HAP-1 (cell line): ENCODE measurements at regions not wholly inside any gene's neighbourhood (a gene's known extent, or its start where the extent isn't known, plus 50 kb on each side); places are given as distances from the start of the nearest gene placed in this dataset.

Experiments used
- DNase-seq, 2 experiments: peaks; one replicate each; pipeline ENCODE4 v3.0.0-alpha.2; 2016 to 2020; ENCODE audit warnings: low spot score in 2 of 2
- H3K27me3 ChIP-seq: fragments of 250-450 bp; sonication (Bioruptor Pico); 2 replicates; pipeline ENCODE4 v1.5.1; 2020; ENCODE audit warnings: low read depth, mild to moderate bottlenecking, moderate library complexity
- H3K36me3 ChIP-seq: fragments of 250-450 bp; sonication (Bioruptor Pico); replicated peaks from 2 replicates; pipeline ENCODE4 v1.5.1; 2020; ENCODE audit warnings: mild to moderate bottlenecking
- H3K4me1 ChIP-seq: fragments of 250-450 bp; sonication (Bioruptor Pico); 2 replicates; pipeline ENCODE4 v1.5.1; 2020; ENCODE audit warnings: mild to moderate bottlenecking
- H3K4me3 ChIP-seq: fragments of 250-450 bp; sonication (Bioruptor Pico); 2 replicates; pipeline ENCODE4 v1.5.1; 2020; ENCODE audit warnings: mild to moderate bottlenecking, moderate library complexity
- H3K9me3 ChIP-seq: fragments of 250-450 bp; sonication (Bioruptor Pico); 2 replicates; pipeline ENCODE4 v1.5.1; 2020; ENCODE audit warnings: mild to moderate bottlenecking, moderate library complexity
- in situ Hi-C: fragments of 300-500 bp; cut with MboI; formaldehyde crosslinking; loops from 3 replicates; pipeline ENCODE4 v1.14.3; 2020; ENCODE audit warnings: low sequenced_read_pairs, inconsistent platforms, mixed read lengths

GRCh38 chr11:115925568-115926090 is 421.4 kb upstream of the CADM1 start:
- in situ Hi-C loops: no loop called here
- Histone ChIP-seq H3K4me1 (no peaks in the 10 kb centered on the region), H3K27me3 (no peaks in the 10 kb centered on the region), H3K9me3 (no peaks in the 10 kb centered on the region), H3K4me3 (no peak overlapping the region), H3K36me3 (no peaks in the 10 kb centered on the region)
- no peak for DNase-seq

DNA sequence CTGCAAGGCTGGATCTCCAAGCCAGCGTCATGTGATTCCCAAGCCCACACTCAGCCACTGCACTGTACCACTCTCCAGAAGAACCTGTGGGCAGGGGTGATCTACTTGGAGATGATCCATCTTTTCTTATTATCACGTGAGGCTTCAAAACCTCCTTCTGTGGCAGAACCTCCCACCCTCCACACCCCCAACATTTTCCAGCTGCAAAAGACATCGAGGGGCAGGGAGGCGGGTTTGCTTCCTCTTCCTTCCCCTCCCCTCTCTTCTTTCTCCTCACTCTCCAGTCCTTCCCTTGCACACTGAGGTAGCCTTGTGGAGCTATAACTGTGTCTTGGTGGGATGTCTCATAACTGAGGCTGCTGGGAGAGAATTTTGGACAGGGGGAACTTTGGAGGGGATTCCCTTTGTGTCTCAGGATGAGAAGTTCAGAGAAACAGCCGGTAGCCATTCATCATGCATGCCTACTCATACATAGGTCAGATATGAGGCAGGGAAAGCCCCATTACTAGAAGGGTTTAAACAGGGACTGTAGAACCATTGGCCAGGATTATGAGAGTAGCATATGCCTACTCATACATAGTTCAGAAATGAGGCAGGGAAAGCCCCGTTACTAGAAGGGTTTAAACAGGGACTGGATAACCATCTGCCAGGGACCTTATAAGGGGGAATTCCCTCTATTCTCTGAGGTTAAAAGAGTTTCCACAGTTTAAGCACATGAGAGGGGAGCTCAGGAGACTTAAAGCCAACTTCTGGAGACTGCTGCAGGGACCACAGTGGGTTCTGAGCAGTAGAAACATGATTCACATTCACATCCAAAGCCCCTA is 420.7 kb upstream of the CADM1 start:
- Histone ChIP-seq H3K4me3 (no peak overlapping the region), H3K9me3 (no peaks in the 10 kb centered on the region), H3K4me1 (no peaks in the 10 kb centered on the region), H3K36me3 (no peaks in the 10 kb centered on the region), H3K27me3 (no peaks in the 10 kb centered on the region)
- DNase-seq: no peak
- in situ Hi-C loops: no loop called here

DNA sequence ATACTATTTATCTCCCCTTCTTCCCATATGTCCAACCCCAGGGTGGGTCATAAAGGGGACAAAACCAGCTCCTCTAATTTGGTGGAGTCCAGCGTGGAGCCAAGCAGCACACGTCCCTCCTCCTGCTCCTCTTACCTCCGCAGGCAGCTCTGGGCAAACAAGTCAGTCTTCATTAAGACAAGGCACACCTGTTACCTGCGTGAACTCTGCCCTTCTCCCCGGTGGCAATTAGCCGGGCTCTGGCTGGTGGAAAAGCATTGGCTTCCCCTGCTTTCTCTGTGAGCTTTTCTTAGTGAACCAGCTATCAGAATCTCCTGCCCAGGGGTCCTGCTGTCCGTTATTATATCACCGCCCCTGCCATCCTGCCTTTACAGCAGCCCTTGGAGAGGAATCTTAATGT is 418.7 kb upstream of the CADM1 start:
- no peaks in the 10 kb centered on the region for H3K36me3 ChIP-seq
- in situ Hi-C loops: no loop called here

GRCh38 chr11:115921986-115922385 is 417.8 kb upstream of the CADM1 start:
- 0 out of 2 replicates have a peak, but pooled peaks cover 4% of the 10 kb centered on the region for H3K27me3 ChIP-seq
- H3K9me3 ChIP-seq: no peaks in the 10 kb centered on the region
- no peaks in the 10 kb centered on the region for H3K36me3 ChIP-seq
- H3K4me1 ChIP-seq: no peaks in the 10 kb centered on the region
- in situ Hi-C loops: no loop called here
- H3K4me3 ChIP-seq: no peak overlapping the region
- no peak for DNase-seq

More for the DNA sequence above, 418.7 kb upstream of the CADM1 start:
- H3K4me1 ChIP-seq: no peaks in the 10 kb centered on the region
- H3K27me3 ChIP-seq: 0 out of 2 replicates have a peak, but pooled peaks cover 4% of the 10 kb centered on the region
- no peak overlapping the region for H3K4me3 ChIP-seq
- no peaks in the 10 kb centered on the region for H3K9me3 ChIP-seq
- no peak for DNase-seq

- in situ Hi-C loops: no loop called here
- Histone ChIP-seq H3K27me3 (0 out of 2 replicates have a peak, but pooled peaks cover 4% of the 10 kb centered on the region), H3K4me1 (no peaks in the 10 kb centered on the region), H3K36me3 (no peaks in the 10 kb centered on the region), H3K9me3 (no peaks in the 10 kb centered on the region), H3K4me3 (no peak overlapping the region)
- DNase-seq: no peak
Observed at GRCh38 chr11:115921540-115921939, 417.3 kb upstream of the CADM1 start.

- Histone ChIP-seq H3K27me3 (0 out of 2 replicates have a peak, but pooled peaks cover 4% of the 10 kb centered on the region), H3K4me1 (no peaks in the 10 kb centered on the region), H3K4me3 (no peak overlapping the region), H3K36me3 (no peaks in the 10 kb centered on the region), H3K9me3 (no peaks in the 10 kb centered on the region)
- in situ Hi-C loops: no loop called here
- no peak for DNase-seq
Observed at GRCh38 chr11:115920841-115921480, 416.7 kb upstream of the CADM1 start.

GRCh38 chr11:115920092-115920461 is 415.9 kb upstream of the CADM1 start:
- in situ Hi-C loops: no loop called here
- Histone ChIP-seq H3K36me3 (no peaks in the 10 kb centered on the region), H3K4me1 (no peaks in the 10 kb centered on the region), H3K9me3 (no peaks in the 10 kb centered on the region), H3K27me3 (0 out of 2 replicates have a peak, but pooled peaks cover 4% of the 10 kb centered on the region), H3K4me3 (no peak overlapping the region)
- DNase-seq: no peak

- no peaks in the 10 kb centered on the region for H3K9me3 ChIP-seq
- H3K4me1 ChIP-seq: no peaks in the 10 kb centered on the region
- H3K27me3 ChIP-seq: 0 out of 2 replicates have a peak, but pooled peaks cover 4% of the 10 kb centered on the region
- DNase-seq: no peak
- H3K4me3 ChIP-seq: no peak overlapping the region
- in situ Hi-C loops: no loop called here
- H3K36me3 ChIP-seq: no peaks in the 10 kb centered on the region
Observed at GRCh38 chr11:115919341-115920091, 415.3 kb upstream of the CADM1 start.

- in situ Hi-C loops: no loop called here
- Histone ChIP-seq H3K9me3 (no peaks in the 10 kb centered on the region), H3K4me1 (no peaks in the 10 kb centered on the region), H3K27me3 (0 out of 2 replicates have a peak, but pooled peaks cover 4% of the 10 kb centered on the region), H3K36me3 (no peaks in the 10 kb centered on the region), H3K4me3 (no peak overlapping the region)
- DNase-seq: no peak
Observed at GRCh38 chr11:115918576-115918975, 414.4 kb upstream of the CADM1 start.

DNA sequence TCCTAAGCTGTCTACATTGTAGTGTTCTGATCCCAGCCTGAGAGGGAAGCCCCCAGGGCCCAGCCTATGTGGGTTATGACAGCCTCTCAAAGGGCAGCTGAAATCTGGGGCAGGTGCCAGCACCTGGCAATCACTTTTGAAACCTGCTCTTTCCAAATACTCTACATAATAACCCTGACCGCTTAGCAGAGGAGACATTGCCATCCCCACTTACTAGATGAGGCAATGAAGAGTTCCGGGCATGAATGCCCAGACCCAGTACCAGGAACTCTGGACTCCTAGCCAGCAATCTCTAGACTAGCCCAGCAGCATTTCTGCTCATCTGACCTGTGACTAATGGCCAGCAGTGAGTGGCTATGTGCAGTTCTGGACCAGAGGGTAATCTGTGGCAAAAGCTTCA is 412.4 kb upstream of the CADM1 start:
- DNase-seq: no peak
- H3K4me3 ChIP-seq: no peak overlapping the region
- H3K9me3 ChIP-seq: no peaks in the 10 kb centered on the region
- no peaks in the 10 kb centered on the region for H3K36me3 ChIP-seq
- 0 out of 2 replicates have a peak, but pooled peaks cover 4% of the 10 kb centered on the region for H3K27me3 ChIP-seq
- H3K4me1 ChIP-seq: no peaks in the 10 kb centered on the region
- in situ Hi-C loops: no loop called here

- no peaks in the 10 kb centered on the region for H3K4me1 ChIP-seq
- no peaks in the 10 kb centered on the region for H3K9me3 ChIP-seq
- H3K36me3 ChIP-seq: no peaks in the 10 kb centered on the region
- in situ Hi-C loops: no loop called here
- no peak for DNase-seq
- no peak overlapping the region for H3K4me3 ChIP-seq
- H3K27me3 ChIP-seq: no peaks in the 10 kb centered on the region
Observed at GRCh38 chr11:115912484-115912945, 408.3 kb upstream of the CADM1 start.

GRCh38 chr11:115911613-115912346 is 407.6 kb upstream of the CADM1 start:
- H3K4me1 ChIP-seq: no peaks in the 10 kb centered on the region
- in situ Hi-C loops: no loop called here
- DNase-seq: no peak

DNA sequence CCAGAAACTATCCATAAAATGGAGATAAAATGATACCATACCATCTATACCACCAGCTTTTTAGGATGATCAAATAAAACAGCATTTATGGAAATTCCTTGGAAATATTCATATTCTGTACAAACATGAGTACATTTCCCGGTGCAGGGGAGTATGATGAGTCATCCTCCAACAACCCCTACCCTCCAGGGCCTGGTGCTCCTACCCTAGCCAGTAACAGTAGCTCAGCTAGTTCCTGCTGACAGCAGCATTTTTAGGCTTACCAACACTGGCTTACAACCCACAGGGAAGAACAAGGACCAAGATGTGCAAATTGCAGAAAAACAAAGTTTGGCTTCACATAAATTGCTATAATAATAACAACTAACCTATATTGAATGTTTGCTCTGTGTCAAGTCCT is 406.2 kb upstream of the CADM1 start:
- no peaks in the 10 kb centered on the region for H3K4me1 ChIP-seq
- H3K9me3 ChIP-seq: no peaks in the 10 kb centered on the region
- no peak overlapping the region for H3K4me3 ChIP-seq
- in situ Hi-C loops: no loop called here
- no peaks in the 10 kb centered on the region for H3K36me3 ChIP-seq
- no peak for DNase-seq
- no peaks in the 10 kb centered on the region for H3K27me3 ChIP-seq

More at GRCh38 chr11:115911613-115912346, 407.6 kb upstream of the CADM1 start:
- Histone ChIP-seq H3K4me3 (no peak overlapping the region), H3K36me3 (no peaks in the 10 kb centered on the region), H3K9me3 (no peaks in the 10 kb centered on the region), H3K27me3 (no peaks in the 10 kb centered on the region)
